GM23338 (cell line): ENCODE measurements at regions not wholly inside any gene's neighbourhood (a gene's known extent, or its start where the extent isn't known, plus 50 kb on each side); places are given as distances from the start of the nearest gene placed in this dataset.

ENCODE experiments used
- ATAC-seq: fragments of 200-7000 bp; cut with Tn5 transposase; 3 replicates; pipeline ENCODE4 v1.9.1; 2020
- DNase-seq: peaks from one replicate; pipeline ENCODE4 v3.0.0-alpha.2; 2015; ENCODE audit warnings: low spot score
- H2AFZ ChIP-seq: fragments of 200-600 bp; sonication (generic); 2 replicates; pipeline ENCODE4 v1.8.0; 2016; ENCODE audit warnings: antibody characterized with exemption, mild to moderate bottlenecking, moderate library complexity
- H3F3A ChIP-seq: fragments of 200-600 bp; sonication (generic); replicated peaks from 2 replicates; pipeline ENCODE4 v1.8.0; 2017; ENCODE audit warnings: antibody characterized with exemption, mixed run types, low read depth
- H3K27ac ChIP-seq: fragments of 200-600 bp; sonication (generic); 2 replicates; pipeline ENCODE4 v1.6.1; 2016; ENCODE audit warnings: low read depth
- H3K27me3 ChIP-seq: fragments of 200-600 bp; sonication (generic); 2 replicates; pipeline ENCODE4 v1.8.0; 2016; ENCODE audit warnings: mild to moderate bottlenecking, mixed run types, moderate library complexity; ENCODE audit not compliant: insufficient read depth
- H3K36me3 ChIP-seq: fragments of 200-600 bp; sonication (generic); 2 replicates; pipeline ENCODE4 v1.8.0; 2016; ENCODE audit warnings: mild to moderate bottlenecking; ENCODE audit not compliant: insufficient read depth
- H3K4me1 ChIP-seq: fragments of 200-600 bp; sonication (generic); 2 replicates; pipeline ENCODE4 v1.8.0; 2016; ENCODE audit warnings: mild to moderate bottlenecking, moderate library complexity; ENCODE audit not compliant: insufficient read depth
- H3K4me2 ChIP-seq: fragments of 200-600 bp; sonication (generic); 2 replicates; pipeline ENCODE4 v1.7.1; 2017; ENCODE audit warnings: mixed run types
- H3K4me3 ChIP-seq: fragments of 200-600 bp; sonication (generic); 2 replicates; pipeline ENCODE4 v1.6.1; 2016; ENCODE audit warnings: mixed run types
- H3K79me2 ChIP-seq: fragments of 200-600 bp; sonication (generic); replicated peaks from 2 replicates; pipeline ENCODE4 v1.8.0; 2017; ENCODE audit warnings: mild to moderate bottlenecking; ENCODE audit not compliant: insufficient read depth
- H3K9me2 ChIP-seq: fragments of 200-600 bp; sonication (generic); 2 replicates; pipeline ENCODE4 v1.8.0; 2017; ENCODE audit not compliant: insufficient read depth
- H4K20me1 ChIP-seq: fragments of 200-600 bp; sonication (generic); replicated peaks from 2 replicates; pipeline ENCODE4 v1.8.0; 2017; ENCODE audit warnings: mild to moderate bottlenecking; ENCODE audit not compliant: insufficient read depth
- H3K27ac Mint-ChIP-seq: 2 replicates; pipeline ENCODE4 v1.8.0; 2020; ENCODE audit warnings: inconsistent platforms, mild to moderate bottlenecking, moderate library complexity, mixed read lengths
- H3K27me3 Mint-ChIP-seq: 3 replicates; pipeline ENCODE4 v1.8.0; 2022; ENCODE audit warnings: low read depth, mild to moderate bottlenecking, moderate library complexity, mixed read lengths, inconsistent platforms; ENCODE audit not compliant: insufficient read depth, poor library complexity
- H3K36me3 Mint-ChIP-seq: 3 replicates; pipeline ENCODE4 v1.8.0; 2021; ENCODE audit warnings: low read depth, mild to moderate bottlenecking, inconsistent platforms, moderate library complexity, mixed read lengths
- H3K4me1 Mint-ChIP-seq: 3 replicates; pipeline ENCODE4 v1.8.0; 2020; ENCODE audit warnings: mild to moderate bottlenecking, inconsistent platforms, mixed read lengths
- H3K4me3 Mint-ChIP-seq: 3 replicates; pipeline ENCODE4 v1.8.0; 2021; ENCODE audit warnings: moderate library complexity, mild to moderate bottlenecking, inconsistent platforms, mixed read lengths
- H3K9me3 Mint-ChIP-seq: 3 replicates; pipeline ENCODE4 v1.8.0; 2020; ENCODE audit warnings: moderate library complexity, mild to moderate bottlenecking, inconsistent platforms, mixed read lengths
- CREB1 ChIP-seq: fragments of 250-450 bp; sonication (Bioruptor Pico); IDR thresholded peaks from 2 replicates; pipeline ENCODE4 v1.5.0; 2020; ENCODE audit warnings: low read depth, mild to moderate bottlenecking, moderate library complexity
- EZH2 ChIP-seq: fragments of 200-600 bp; sonication (generic); IDR thresholded peaks from one replicate; pipeline ENCODE4 v1.8.0; 2017; ENCODE audit warnings: antibody characterized with exemption, mild to moderate bottlenecking, low read depth; ENCODE audit not compliant: unreplicated experiment
- EZH2phosphoT487 ChIP-seq: fragments of 200-600 bp; sonication (generic); IDR thresholded peaks from one replicate; pipeline ENCODE4 v1.8.1; 2018; ENCODE audit warnings: antibody characterized with exemption; ENCODE audit not compliant: unreplicated experiment
- JUNB ChIP-seq: IDR thresholded peaks from one replicate; pipeline ENCODE4 v1.6.1; 2016; ENCODE audit warnings: antibody characterized with exemption; ENCODE audit not compliant: unreplicated experiment
- NANOG ChIP-seq: IDR thresholded peaks from 2 replicates; pipeline ENCODE4 v1.6.1; 2016; ENCODE audit warnings: antibody characterized with exemption, borderline replicate concordance
- STAT1 ChIP-seq: IDR thresholded peaks from one replicate; pipeline ENCODE4 v1.6.1; 2016; ENCODE audit warnings: antibody characterized with exemption; ENCODE audit not compliant: unreplicated experiment
- ZNF114 ChIP-seq: fragments of 250-450 bp; sonication (Bioruptor Pico); IDR thresholded peaks from 2 replicates; pipeline ENCODE4 v1.5.0; 2020; ENCODE audit warnings: mild to moderate bottlenecking, moderate library complexity
- ZNF331 ChIP-seq: fragments of 250-450 bp; sonication (Bioruptor Pico); IDR thresholded peaks from 2 replicates; pipeline ENCODE4 v1.5.0; 2020; ENCODE audit warnings: low read depth, mild to moderate bottlenecking, moderate library complexity
- TF ChIP-seq, protein P1 (sequence below): fragments of 250-450 bp; sonication (Bioruptor Pico); IDR thresholded peaks from 2 replicates; pipeline ENCODE4 v1.5.0; 2020; ENCODE audit warnings: mild to moderate bottlenecking, moderate library complexity
- TF ChIP-seq, protein P2 (sequence below), 2 experiments: fragments of 200-600 bp in 1 of 2; sonication (generic) in 1 of 2; conservative IDR thresholded peaks; 2 replicates each; pipeline versions ENCODE4 v1.5.1 to v1.6.1; 2016 to 2017; ENCODE audit warnings: antibody characterized with exemption in 2 of 2, low read depth in 2 of 2, mild to moderate bottlenecking in 2 of 2, moderate library complexity in 1 of 2
- TF ChIP-seq, protein P3 (sequence below): IDR thresholded peaks from 2 replicates; pipeline ENCODE4 v1.6.1; 2016; ENCODE audit warnings: antibody characterized with exemption
- TF ChIP-seq, protein P4 (sequence below): IDR thresholded peaks from one replicate; pipeline ENCODE4 v1.6.1; 2018; ENCODE audit warnings: antibody characterized with exemption; ENCODE audit not compliant: unreplicated experiment

DNA sequence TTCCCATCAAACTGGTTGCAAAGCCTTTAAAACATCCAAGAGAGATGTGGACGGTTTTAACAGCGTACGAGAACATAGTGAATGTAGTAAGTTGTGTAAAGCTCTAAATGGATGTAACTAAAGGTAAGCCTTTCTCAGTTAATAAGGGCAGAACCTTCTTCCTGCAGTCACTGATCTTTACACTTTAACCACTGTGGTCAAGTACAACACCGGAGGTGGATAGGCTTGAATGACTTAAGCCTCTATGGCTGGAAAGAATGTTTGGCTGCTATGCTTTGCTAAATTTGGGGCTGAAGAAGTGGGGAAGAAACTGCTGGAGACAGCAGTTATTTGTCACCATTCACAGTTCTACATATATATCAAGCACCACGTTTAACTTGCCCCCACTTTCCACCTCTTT lies 285.1 kb upstream of the FMR1 start:
- DNase-seq (no peak), ATAC-seq (no peak)
- no peak overlapping the region for H3K4me3 Mint-ChIP-seq
- no peak for TF ChIP-seq STAT1
- TF ChIP-seq EZH2phosphoT487, result no peak
- TF ChIP-seq, protein P1, sequence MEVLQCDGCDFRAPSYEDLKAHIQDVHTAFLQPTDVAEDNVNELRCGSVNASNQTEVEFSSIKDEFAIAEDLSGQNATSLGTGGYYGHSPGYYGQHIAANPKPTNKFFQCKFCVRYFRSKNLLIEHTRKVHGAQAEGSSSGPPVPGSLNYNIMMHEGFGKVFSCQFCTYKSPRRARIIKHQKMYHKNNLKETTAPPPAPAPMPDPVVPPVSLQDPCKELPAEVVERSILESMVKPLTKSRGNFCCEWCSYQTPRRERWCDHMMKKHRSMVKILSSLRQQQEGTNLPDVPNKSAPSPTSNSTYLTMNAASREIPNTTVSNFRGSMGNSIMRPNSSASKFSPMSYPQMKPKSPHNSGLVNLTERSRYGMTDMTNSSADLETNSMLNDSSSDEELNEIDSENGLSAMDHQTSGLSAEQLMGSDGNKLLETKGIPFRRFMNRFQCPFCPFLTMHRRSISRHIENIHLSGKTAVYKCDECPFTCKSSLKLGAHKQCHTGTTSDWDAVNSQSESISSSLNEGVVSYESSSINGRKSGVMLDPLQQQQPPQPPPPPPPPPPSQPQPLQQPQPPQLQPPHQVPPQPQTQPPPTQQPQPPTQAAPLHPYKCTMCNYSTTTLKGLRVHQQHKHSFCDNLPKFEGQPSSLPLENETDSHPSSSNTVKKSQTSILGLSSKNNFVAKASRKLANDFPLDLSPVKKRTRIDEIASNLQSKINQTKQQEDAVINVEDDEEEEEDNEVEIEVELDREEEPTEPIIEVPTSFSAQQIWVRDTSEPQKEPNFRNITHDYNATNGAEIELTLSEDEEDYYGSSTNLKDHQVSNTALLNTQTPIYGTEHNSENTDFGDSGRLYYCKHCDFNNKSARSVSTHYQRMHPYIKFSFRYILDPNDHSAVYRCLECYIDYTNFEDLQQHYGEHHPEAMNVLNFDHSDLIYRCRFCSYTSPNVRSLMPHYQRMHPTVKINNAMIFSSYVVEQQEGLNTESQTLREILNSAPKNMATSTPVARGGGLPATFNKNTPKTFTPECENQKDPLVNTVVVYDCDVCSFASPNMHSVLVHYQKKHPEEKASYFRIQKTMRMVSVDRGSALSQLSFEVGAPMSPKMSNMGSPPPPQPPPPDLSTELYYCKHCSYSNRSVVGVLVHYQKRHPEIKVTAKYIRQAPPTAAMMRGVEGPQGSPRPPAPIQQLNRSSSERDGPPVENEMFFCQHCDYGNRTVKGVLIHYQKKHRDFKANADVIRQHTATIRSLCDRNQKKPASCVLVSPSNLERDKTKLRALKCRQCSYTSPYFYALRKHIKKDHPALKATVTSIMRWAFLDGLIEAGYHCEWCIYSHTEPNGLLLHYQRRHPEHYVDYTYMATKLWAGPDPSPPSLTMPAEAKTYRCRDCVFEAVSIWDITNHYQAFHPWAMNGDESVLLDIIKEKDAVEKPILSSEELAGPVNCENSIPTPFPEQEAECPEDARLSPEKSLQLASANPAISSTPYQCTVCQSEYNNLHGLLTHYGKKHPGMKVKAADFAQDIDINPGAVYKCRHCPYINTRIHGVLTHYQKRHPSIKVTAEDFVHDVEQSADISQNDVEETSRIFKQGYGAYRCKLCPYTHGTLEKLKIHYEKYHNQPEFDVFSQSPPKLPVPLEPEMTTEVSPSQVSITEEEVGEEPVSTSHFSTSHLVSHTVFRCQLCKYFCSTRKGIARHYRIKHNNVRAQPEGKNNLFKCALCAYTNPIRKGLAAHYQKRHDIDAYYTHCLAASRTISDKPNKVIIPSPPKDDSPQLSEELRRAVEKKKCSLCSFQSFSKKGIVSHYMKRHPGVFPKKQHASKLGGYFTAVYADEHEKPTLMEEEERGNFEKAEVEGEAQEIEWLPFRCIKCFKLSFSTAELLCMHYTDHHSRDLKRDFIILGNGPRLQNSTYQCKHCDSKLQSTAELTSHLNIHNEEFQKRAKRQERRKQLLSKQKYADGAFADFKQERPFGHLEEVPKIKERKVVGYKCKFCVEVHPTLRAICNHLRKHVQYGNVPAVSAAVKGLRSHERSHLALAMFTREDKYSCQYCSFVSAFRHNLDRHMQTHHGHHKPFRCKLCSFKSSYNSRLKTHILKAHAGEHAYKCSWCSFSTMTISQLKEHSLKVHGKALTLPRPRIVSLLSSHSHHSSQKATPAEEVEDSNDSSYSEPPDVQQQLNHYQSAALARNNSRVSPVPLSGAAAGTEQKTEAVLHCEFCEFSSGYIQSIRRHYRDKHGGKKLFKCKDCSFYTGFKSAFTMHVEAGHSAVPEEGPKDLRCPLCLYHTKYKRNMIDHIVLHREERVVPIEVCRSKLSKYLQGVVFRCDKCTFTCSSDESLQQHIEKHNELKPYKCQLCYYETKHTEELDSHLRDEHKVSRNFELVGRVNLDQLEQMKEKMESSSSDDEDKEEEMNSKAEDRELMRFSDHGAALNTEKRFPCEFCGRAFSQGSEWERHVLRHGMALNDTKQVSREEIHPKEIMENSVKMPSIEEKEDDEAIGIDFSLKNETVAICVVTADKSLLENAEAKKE (CRISPR knock-in tag), result no peak
- no peak for TF ChIP-seq ZNF114 (CRISPR knock-in tag)
- TF ChIP-seq, protein P2, sequence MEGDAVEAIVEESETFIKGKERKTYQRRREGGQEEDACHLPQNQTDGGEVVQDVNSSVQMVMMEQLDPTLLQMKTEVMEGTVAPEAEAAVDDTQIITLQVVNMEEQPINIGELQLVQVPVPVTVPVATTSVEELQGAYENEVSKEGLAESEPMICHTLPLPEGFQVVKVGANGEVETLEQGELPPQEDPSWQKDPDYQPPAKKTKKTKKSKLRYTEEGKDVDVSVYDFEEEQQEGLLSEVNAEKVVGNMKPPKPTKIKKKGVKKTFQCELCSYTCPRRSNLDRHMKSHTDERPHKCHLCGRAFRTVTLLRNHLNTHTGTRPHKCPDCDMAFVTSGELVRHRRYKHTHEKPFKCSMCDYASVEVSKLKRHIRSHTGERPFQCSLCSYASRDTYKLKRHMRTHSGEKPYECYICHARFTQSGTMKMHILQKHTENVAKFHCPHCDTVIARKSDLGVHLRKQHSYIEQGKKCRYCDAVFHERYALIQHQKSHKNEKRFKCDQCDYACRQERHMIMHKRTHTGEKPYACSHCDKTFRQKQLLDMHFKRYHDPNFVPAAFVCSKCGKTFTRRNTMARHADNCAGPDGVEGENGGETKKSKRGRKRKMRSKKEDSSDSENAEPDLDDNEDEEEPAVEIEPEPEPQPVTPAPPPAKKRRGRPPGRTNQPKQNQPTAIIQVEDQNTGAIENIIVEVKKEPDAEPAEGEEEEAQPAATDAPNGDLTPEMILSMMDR (conservative IDR thresholded peaks at IDR 0.05; ENCODE audit: low read depth in 2 of 2), result no peak
- TF ChIP-seq ZNF331 (CRISPR knock-in tag), result no peak
- TF ChIP-seq NANOG, result no peak
- TF ChIP-seq, protein P3, sequence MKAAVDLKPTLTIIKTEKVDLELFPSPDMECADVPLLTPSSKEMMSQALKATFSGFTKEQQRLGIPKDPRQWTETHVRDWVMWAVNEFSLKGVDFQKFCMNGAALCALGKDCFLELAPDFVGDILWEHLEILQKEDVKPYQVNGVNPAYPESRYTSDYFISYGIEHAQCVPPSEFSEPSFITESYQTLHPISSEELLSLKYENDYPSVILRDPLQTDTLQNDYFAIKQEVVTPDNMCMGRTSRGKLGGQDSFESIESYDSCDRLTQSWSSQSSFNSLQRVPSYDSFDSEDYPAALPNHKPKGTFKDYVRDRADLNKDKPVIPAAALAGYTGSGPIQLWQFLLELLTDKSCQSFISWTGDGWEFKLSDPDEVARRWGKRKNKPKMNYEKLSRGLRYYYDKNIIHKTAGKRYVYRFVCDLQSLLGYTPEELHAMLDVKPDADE, result no peak
- TF ChIP-seq, protein P4, sequence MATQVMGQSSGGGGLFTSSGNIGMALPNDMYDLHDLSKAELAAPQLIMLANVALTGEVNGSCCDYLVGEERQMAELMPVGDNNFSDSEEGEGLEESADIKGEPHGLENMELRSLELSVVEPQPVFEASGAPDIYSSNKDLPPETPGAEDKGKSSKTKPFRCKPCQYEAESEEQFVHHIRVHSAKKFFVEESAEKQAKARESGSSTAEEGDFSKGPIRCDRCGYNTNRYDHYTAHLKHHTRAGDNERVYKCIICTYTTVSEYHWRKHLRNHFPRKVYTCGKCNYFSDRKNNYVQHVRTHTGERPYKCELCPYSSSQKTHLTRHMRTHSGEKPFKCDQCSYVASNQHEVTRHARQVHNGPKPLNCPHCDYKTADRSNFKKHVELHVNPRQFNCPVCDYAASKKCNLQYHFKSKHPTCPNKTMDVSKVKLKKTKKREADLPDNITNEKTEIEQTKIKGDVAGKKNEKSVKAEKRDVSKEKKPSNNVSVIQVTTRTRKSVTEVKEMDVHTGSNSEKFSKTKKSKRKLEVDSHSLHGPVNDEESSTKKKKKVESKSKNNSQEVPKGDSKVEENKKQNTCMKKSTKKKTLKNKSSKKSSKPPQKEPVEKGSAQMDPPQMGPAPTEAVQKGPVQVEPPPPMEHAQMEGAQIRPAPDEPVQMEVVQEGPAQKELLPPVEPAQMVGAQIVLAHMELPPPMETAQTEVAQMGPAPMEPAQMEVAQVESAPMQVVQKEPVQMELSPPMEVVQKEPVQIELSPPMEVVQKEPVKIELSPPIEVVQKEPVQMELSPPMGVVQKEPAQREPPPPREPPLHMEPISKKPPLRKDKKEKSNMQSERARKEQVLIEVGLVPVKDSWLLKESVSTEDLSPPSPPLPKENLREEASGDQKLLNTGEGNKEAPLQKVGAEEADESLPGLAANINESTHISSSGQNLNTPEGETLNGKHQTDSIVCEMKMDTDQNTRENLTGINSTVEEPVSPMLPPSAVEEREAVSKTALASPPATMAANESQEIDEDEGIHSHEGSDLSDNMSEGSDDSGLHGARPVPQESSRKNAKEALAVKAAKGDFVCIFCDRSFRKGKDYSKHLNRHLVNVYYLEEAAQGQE, result no peak
- TF ChIP-seq EZH2, result no peak
- no peak for TF ChIP-seq CREB1 (CRISPR knock-in tag)
- TF ChIP-seq JUNB, result no peak
- H3K27ac Mint-ChIP-seq, result no peak overlapping the region
- Histone ChIP-seq H2AFZ (no peak overlapping the region), H3K79me2 (no peaks in the 10 kb centered on the region), H3K4me3 (no peak overlapping the region), H4K20me1 (no peaks in the 10 kb centered on the region), H3K36me3 (no peaks in the 10 kb centered on the region), H3K4me2 (no peak overlapping the region), H3K9me2 (no peaks in the 10 kb centered on the region), H3F3A (no peaks in the 10 kb centered on the region), H3K4me1 (no peaks in the 10 kb centered on the region), H3K27ac (no peak overlapping the region), H3K27me3 (no peaks in the 10 kb centered on the region)
- no peaks in the 10 kb centered on the region for H3K36me3 Mint-ChIP-seq
- no peaks in the 10 kb centered on the region for H3K4me1 Mint-ChIP-seq
- H3K27me3 Mint-ChIP-seq, result no peaks in the 10 kb centered on the region
- no peaks in the 10 kb centered on the region; the same call in 2 of the 3 replicates for H3K9me3 Mint-ChIP-seq
